ENCODE measurements at regions not wholly inside any gene's neighbourhood (a gene's known extent, or its start where the extent isn't known, plus 50 kb on each side); places are given as distances from the start of the nearest gene placed in this dataset.

- Histone ChIP-seq H2BK5ac (ENCODE audit: insufficient read length, low read length) (no peak overlapping the region), H2AFZ (ENCODE audit: low read length) (no peak overlapping the region), H3K9ac (ENCODE audit: extremely low read depth, insufficient read length, low read length) (no peak overlapping the region), H3K27ac (ENCODE audit: insufficient read length, low read depth, low read length) (no peak overlapping the region), H3K9me3 (ENCODE audit: control insufficient read depth, low read depth, low read length) (no peaks in the 10 kb centered on the region), H3K4me1 (ENCODE audit: insufficient read depth, low read length) (no peaks in the 10 kb centered on the region), H3K18ac (ENCODE audit: insufficient read length, low read depth, low read length) (no peak overlapping the region), H3K79me1 (ENCODE audit: insufficient read depth, low read depth, low read length, poor library complexity, severe bottlenecking) (no peaks in the 10 kb centered on the region), H2BK20ac (ENCODE audit: low read depth, low read length, poor library complexity, severe bottlenecking) (no peak overlapping the region), H3K27me3 (ENCODE audit: insufficient read depth, low read length) (no peaks in the 10 kb centered on the region), H3K56ac (ENCODE audit: insufficient read length, low read depth, low read length) (no peak overlapping the region), H4K20me1 (ENCODE audit: control insufficient read depth, insufficient read depth, insufficient read length) (no peaks in the 10 kb centered on the region), H4K5ac (ENCODE audit: insufficient read length, low read depth, low read length) (no peak overlapping the region), H2AK5ac (ENCODE audit: insufficient read length, low read length) (no peak overlapping the region), H2BK120ac (ENCODE audit: low read depth, low read length, poor library complexity, severe bottlenecking) (no peak overlapping the region), H3K4me2 (ENCODE audit: insufficient read depth, insufficient read length, low read length) (no peak overlapping the region), H3K4ac (ENCODE audit: low read depth, low read length) (no peak overlapping the region), H3K14ac (ENCODE audit: insufficient read depth, low read length) (no peak overlapping the region), H3K23me2 (ENCODE audit: insufficient read length, low read depth, low read length, poor library complexity, severe bottlenecking) (no peaks in the 10 kb centered on the region), H2BK15ac (ENCODE audit: low read depth, low read length) (no peak overlapping the region), H4K8ac (replicated peaks; ENCODE audit: insufficient read length, low read depth, low read length) (no peak overlapping the region), H2BK12ac (ENCODE audit: insufficient read length, low read depth, low read length) (no peak overlapping the region), H3K79me2 (ENCODE audit: insufficient read depth, low read length) (no peaks in the 10 kb centered on the region), H3T11ph (ENCODE audit: low read length) (no peak overlapping the region), H4K91ac (ENCODE audit: insufficient read length, low read depth, low read length) (no peak overlapping the region), H3K23ac (ENCODE audit: insufficient read length, low read depth, low read length) (no peak overlapping the region)
- DNase-seq = no peak
- TF ChIP-seq CTCF (conservative IDR thresholded peaks at IDR 0.05) = no peak
- no CpG with 5 or more reads among the region's 5 CpGs for WGBS (ENCODE audit: extremely low coverage, insufficient read length, low lambda C conversion rate)
- no peaks in the 10 kb centered on the region for H3K4me1 Mint-ChIP-seq
- H3K27ac Mint-ChIP-seq = no peak overlapping the region
- H3K36me3 Mint-ChIP-seq (ENCODE audit: insufficient read depth in 1 of 3, low read depth in 3 of 3) = no peaks in the 10 kb centered on the region; a peak in 1 of 7 replicates
- H3K4me3 Mint-ChIP-seq = no peak overlapping the region
- peaks cover 6% of the 10 kb centered on the region in 2 experiments; a peak in 3 of 5 replicates for H3K9me3 Mint-ChIP-seq
- H3K27me3 Mint-ChIP-seq (ENCODE audit: low read depth) = no peaks in the 10 kb centered on the region
Measured at GRCh38 chr1:191026828-191027227, 549.2 kb upstream of the BRINP3 start.
